Heart left ventricle (tissue), 13 donors: ENCODE measurements at regions not wholly inside any gene's neighbourhood (a gene's known extent, or its start where the extent isn't known, plus 50 kb on each side); places are given as distances from the start of the nearest gene placed in this dataset.

ENCODE experiments used
- CTCF ChIP-seq, 12 donors: fragments of 200-600 bp; sonication (generic) in 4 of 12; IDR thresholded peaks; one replicate each; pipeline versions ENCODE4 v1.5.0 to v1.8.0; 2018 to 2022; ENCODE audit warnings: antibody characterized with exemption in 12 of 12, mild to moderate bottlenecking in 5 of 12
- POLR2A ChIP-seq, 2 donors: fragments of 450-650 bp; IDR thresholded peaks; one replicate each; pipeline ENCODE4 v1.6.1; 2017; ENCODE audit warnings: antibody characterized with exemption in 2 of 2, mild to moderate bottlenecking in 2 of 2, moderate library complexity in 2 of 2
- donor health status: ischemic (EF 13 %, LVEDD 7.1; RV severe dilation, severe dysfunction).
- donor health status: DM: no; HTN: yes; CAD: no.
- donor health status: DM: no; HTN: no; CAD: no.
- donor health status: ischemic (EF 25% LVEDD 6.9; RV normal size, moderate dysfunction).
- donor health status: ischemic (EF 25% LVEDD 5.7; RV mildly dilated, moderate dysfunction).
- donor health status: ischemic (EF 35%, LVEDD 5.7; RV mildly dilated, moderate dysfunction).
- donor health status: nonischemic (EF 11% LVEDD 7.7; RV severe dilation, severe dysfunction).
- donor health status: DM: yes; HTN: yes; CAD: no.
- donor health status: PGD.
- donor health status: ischemic (EF 29% LVEDD 5.4; RV normal size, mild dysfunction).
- donor health status: nonischemic (EF 23%, LVEDD 6.1; RV moderate dilation, normal function).

DNA sequence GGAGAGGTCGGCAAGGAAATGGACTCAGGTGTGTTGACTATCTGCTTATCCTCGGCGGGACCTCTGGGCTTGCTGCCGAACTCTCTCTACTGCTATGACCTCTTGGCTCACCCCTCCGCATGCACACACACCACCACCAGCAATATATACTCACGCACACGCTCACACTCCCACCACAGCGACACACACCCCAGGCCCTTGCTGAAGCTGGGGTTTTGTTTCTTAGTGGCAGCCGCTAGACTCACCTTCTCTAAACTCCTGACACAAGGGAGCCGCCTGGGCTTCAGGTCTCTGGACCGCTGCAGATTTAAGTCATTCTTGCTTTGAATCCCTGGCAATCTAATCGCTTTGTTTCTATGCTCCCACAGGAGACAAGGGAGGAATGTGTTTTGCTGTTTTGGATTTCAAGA lies 59.4 kb upstream of the BACH2 start:
- TF ChIP-seq CTCF (IDR thresholded peaks at IDR 0.05) (no peak), POLR2A (IDR thresholded peaks at IDR 0.05) (no peak)
